Fibroblast of upper back skin (primary cell): ENCODE measurements at regions not wholly inside any gene's neighbourhood (a gene's known extent, or its start where the extent isn't known, plus 50 kb on each side); places are given as distances from the start of the nearest gene placed in this dataset.
A peak's percentile ranks its signal among the peaks of the same experiment; 100 is the strongest.

Experiments used
- DNase-seq: peaks from one replicate; pipeline ENCODE4 v3.0.0-alpha.2; 2013

GRCh38 chr14:73780896-73781295 lies 66.7 kb upstream of the PNMA1 start:
- no peak for DNase-seq

- DNase-seq = no peak
Measured at GRCh38 chr14:73780391-73780790, 66.2 kb upstream of the PNMA1 start.

DNA sequence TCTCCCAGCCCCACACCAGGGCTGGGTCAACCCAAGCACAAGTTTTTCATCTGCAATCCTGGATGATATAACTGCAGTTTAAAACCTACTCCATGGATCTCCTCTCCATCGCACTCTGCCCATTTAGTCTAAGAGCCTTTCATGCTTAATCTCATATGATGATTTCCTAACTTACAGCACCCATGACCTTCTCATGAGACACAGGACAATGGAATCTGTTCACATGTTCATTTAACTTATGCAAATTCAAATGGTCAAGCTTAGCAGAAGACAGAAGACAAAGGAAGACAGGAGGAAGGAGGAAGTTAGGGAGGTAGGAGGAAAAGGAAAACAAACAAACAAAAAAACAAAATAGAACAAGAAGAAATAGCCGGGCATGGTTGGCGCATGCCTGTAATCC lies 64.6 kb upstream of the PNMA1 start:
- DNase-seq = no peak

GRCh38 chr14:73777420-73777819 lies 63.2 kb upstream of the PNMA1 start:
- no peak for DNase-seq

- peak; percentile 90 for DNase-seq
Measured at GRCh38 chr14:73776194-73776537, 62.0 kb upstream of the PNMA1 start.

DNA sequence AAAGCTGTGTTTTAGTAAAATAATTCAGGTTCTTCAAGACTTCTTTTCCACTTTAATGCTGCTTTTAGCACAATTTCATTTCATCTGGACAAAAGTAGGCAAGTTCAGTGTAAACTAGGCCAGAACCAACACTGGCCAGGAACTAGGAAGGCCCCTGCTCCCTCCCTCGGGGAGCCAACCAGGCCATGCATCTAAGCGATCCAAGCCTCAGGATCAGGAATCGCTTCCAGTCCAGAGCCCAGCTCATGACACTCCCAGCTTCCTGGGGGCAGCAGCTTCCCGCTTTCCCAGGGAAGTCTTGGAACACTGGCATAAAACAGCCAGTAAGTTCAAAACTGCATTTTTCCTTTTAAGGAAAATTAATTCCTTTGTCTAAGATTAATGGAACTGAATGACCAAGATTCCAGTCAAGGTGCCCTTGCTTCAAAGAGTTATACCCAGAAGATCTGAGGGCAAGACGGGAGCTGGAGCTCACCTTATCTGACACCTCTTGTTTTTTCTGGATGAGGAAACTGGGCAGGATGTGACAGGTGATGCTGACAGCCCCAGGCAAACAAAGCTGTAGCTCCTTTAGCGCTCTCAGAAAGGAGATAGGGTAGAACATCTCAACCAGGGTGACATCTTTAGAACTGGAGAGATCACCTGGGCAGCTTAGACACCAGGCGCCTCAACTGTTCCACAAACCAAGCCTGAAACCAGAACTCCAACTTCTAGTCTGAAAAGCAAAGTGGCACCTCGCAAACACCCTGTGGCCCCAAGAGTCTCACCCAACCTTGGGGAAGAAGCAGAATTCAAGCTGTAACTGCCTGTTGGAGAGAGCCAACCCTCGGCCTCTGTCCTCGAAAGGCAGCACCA lies 61.4 kb upstream of the PNMA1 start:
- no peak for DNase-seq

DNA sequence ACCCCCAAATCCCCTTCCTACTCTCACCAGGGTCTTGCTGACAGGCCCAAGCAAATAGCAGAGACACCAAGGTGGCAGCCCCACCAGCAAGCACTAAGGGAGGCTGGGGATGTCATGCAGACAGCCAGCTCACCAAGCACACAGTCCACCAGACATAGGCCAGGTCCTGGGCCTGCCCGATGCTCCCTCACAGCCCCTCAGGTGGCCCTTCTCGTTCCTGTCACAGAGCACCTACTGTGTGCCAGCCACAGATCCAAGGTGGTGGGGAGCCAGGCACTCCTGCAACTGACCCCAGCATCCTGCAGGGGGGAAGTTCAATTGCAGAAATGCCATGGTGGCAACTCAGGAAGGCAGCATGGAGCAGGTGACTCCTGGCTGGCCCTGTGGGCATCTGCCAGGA lies 60.5 kb upstream of the PNMA1 start:
- no peak for DNase-seq

DNA sequence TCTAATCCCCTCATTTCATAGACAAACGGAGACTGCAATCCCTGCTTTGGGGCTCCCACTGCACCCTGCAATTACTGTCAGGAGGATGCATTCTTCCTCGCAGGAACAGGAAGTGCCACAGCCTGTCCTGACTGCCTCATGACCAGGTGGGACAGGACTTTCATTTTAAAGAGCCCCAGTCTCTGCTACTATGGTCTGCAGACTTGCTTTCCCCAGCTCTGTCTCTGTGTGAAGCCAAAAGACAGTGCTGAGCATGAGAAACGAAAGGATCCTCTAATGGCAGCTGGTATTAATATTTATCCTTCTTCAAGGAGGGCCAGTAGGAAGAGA lies 60.0 kb upstream of the PNMA1 start:
- DNase-seq = no peak

DNA sequence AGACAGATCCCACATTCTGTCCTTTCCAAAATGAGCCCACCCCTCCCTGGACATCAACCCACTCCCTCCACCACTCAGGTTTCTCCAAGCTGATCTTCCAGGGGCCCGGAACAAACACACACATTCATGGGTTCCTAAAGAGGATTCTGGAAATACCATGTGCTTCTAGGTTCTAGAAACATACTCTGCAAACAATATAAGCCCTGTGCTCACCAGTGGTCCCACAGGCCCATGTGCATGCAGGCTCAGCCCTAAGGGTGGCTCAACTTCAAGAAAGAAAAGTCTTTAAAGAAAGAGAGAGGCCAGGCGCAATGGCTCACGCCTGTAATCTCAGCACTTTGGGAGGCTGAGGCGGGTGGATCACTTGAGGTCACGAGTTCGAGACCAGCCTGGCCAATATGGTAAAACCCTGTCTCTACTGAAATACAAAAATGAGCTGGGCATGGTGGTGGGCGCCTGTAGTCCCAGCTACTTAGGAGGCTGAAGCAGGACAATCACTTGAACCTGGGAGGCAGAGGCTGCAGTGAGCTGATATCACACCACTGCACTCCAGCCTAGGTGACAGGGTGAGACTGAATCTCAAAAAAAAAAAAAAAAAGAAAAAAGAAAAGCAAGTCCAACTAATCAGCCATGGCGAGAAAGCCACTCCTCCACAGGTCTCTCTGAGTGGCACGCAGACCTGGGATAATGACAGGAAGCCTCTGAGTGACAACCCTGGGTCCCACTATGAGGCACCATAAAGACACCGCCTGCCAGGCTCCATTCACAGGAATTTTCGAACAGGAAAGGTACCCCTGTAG lies 59.5 kb upstream of the PNMA1 start:
- no peak for DNase-seq

DNA sequence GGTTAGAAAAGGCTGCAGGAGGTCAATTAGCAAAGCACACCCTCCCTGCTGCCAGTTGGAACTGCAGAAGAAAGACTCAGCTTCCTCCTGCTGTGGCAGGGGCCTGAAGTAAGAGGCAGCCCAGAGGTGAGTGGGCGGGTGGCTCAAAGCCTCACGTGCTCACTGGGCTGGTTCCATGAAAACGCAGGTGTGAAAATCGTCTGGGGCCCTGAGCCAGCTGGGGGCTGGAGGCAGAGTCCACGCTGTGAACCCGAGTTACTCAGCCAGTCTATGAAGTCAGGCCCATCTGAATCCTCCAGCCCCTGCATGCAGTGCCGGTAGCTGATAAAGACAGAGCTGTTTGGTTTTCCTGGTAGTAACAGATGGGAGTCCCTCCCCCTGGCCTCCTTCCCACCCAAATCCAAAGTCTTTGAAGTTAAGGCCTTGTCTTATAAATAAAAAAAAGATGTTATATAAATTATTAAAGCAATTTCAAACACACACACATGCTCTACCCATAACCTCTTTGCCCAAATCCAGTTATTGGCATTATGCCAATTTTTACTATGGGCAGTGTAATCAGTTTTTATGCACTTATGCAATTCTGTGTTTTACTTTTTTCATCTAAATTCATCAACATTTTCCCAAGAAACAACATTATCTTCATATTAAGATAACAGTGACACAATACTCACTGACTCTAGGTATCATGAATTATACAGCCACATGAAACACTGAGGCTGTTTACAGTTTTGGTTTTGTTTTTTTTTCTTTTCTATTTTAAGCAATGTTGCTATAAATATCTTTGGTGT lies 57.9 kb upstream of the PNMA1 start:
- DNase-seq = no peak

- no peak for DNase-seq
Measured at GRCh38 chr14:73770977-73771847, 57.0 kb upstream of the PNMA1 start.

DNA sequence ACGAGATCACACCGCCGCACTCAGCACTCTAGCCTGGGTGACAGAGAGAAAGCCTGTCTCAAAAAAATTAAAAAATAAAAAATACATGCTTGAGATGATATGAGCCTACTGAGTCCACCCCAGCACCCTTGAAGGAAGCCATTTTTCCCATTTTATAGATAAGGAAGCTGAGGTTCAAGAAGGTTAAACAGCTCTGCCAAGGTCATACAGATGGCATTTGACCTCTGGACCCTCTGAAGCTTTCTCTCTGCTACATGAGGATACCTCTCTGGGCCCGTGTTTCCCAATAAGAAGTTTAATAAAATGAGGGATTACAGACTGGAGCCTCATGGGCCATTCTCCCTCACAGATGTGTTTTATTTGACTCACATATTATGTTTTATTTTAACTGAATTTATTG lies 53.9 kb upstream of the PNMA1 start:
- DNase-seq = no peak

- no peak for DNase-seq
Measured at GRCh38 chr14:73764406-73765280, 50.5 kb upstream of the PNMA1 start.
